ENCODE measurements at regions not wholly inside any gene's neighbourhood (a gene's known extent, or its start where the extent isn't known, plus 50 kb on each side); places are given as distances from the start of the nearest gene placed in this dataset.
A peak's percentile ranks its signal among the peaks of the same experiment; 100 is the strongest.

GRCh38 chr18:10035281-10035991, 121.6 kb downstream of the VAPA start:
- TF ChIP-seq EZH2phosphoT487 (IDR thresholded peaks at IDR 0.05; ENCODE audit: insufficient read depth, low read depth) (no peak), EZH2 (IDR thresholded peaks at IDR 0.05; ENCODE audit: insufficient read depth, poor library complexity, severe bottlenecking) (no peak)

GRCh38 chr18:10036479-10036878, 122.7 kb downstream of the VAPA start:
- Histone ChIP-seq H3K4me3 (no peak overlapping the region), H3K36me3 (ENCODE audit: low read depth) (no peaks in the 10 kb centered on the region), H3K4me1 (ENCODE audit: insufficient read depth) (no peaks in the 10 kb centered on the region), H3K4me2 (ENCODE audit: unreplicated experiment) (no peak overlapping the region), H4K20me1 (ENCODE audit: insufficient read depth) (no peaks in the 10 kb centered on the region), H2AFZ (no peak overlapping the region), H3K79me2 (ENCODE audit: insufficient read depth) (no peaks in the 10 kb centered on the region), H3K9me3 (ENCODE audit: low read depth) (peaks cover under 1% of the 10 kb centered on the region), H3F3A (ENCODE audit: insufficient read depth) (no peaks in the 10 kb centered on the region), H3K9ac (no peak overlapping the region), H3K9me2 (ENCODE audit: insufficient read depth) (no peaks in the 10 kb centered on the region), H3K27me3 (replicated peaks; ENCODE audit: insufficient read depth) (no peaks in the 10 kb centered on the region), H3K27ac (no peak overlapping the region)
- TF ChIP-seq EZH2phosphoT487 (IDR thresholded peaks at IDR 0.05; ENCODE audit: insufficient read depth, low read depth) (no peak), EZH2 (IDR thresholded peaks at IDR 0.05; ENCODE audit: insufficient read depth, poor library complexity, severe bottlenecking) (no peak)
- WGBS, 2 experiments (ENCODE audit: low coverage in 1 of 2, low lambda C conversion rate in 2 of 2, missing lambda C conversion rate in 2 of 2) = 52 to 57% methylated on average over 6 of the region's 6 CpGs
- in situ Hi-C loops (cut with MboI) = loop anchor here (10.0 kb wide), 1 partner anchor 62 kb away; no protein-coding TSS in a partner anchor
- no peak for DNase-seq

More at GRCh38 chr18:10035281-10035991, 121.6 kb downstream of the VAPA start:
- in situ Hi-C loops (cut with MboI) = loop anchor here (10.0 kb wide), 1 partner anchor 61 kb away; no protein-coding TSS in a partner anchor
- Histone ChIP-seq H4K20me1 (ENCODE audit: insufficient read depth) (no peaks in the 10 kb centered on the region), H3K9ac (no peak overlapping the region), H3K36me3 (ENCODE audit: low read depth) (no peaks in the 10 kb centered on the region), H3K27me3 (replicated peaks; ENCODE audit: insufficient read depth) (no peaks in the 10 kb centered on the region), H3F3A (ENCODE audit: insufficient read depth) (no peaks in the 10 kb centered on the region), H3K27ac (no peak overlapping the region), H3K4me1 (ENCODE audit: insufficient read depth) (no peaks in the 10 kb centered on the region), H2AFZ (no peak overlapping the region), H3K9me2 (ENCODE audit: insufficient read depth) (no peaks in the 10 kb centered on the region), H3K79me2 (ENCODE audit: insufficient read depth) (no peaks in the 10 kb centered on the region), H3K4me3 (no peak overlapping the region), H3K4me2 (ENCODE audit: unreplicated experiment) (no peak overlapping the region), H3K9me3 (ENCODE audit: low read depth) (no peaks in the 10 kb centered on the region)
- 71 to 72% methylated on average over 13 of the region's 13 CpGs for WGBS, 2 experiments (ENCODE audit: low coverage in 1 of 2, low lambda C conversion rate in 2 of 2, missing lambda C conversion rate in 2 of 2)
- peak; percentile 38 for DNase-seq

- Histone ChIP-seq H3K36me3 (ENCODE audit: low read depth) (no peaks in the 10 kb centered on the region), H4K20me1 (ENCODE audit: insufficient read depth) (no peaks in the 10 kb centered on the region), H3K79me2 (ENCODE audit: insufficient read depth) (no peaks in the 10 kb centered on the region), H3K27ac (no peak overlapping the region), H3K4me2 (ENCODE audit: unreplicated experiment) (no peak overlapping the region), H3K4me3 (no peak overlapping the region), H3K4me1 (ENCODE audit: insufficient read depth) (no peaks in the 10 kb centered on the region), H3K9me3 (ENCODE audit: low read depth) (peaks cover 5% of the 10 kb centered on the region), H3K9ac (no peak overlapping the region), H3K9me2 (ENCODE audit: insufficient read depth) (no peaks in the 10 kb centered on the region), H2AFZ (no peak overlapping the region), H3F3A (ENCODE audit: insufficient read depth) (no peaks in the 10 kb centered on the region), H3K27me3 (replicated peaks; ENCODE audit: insufficient read depth) (no peaks in the 10 kb centered on the region)
- in situ Hi-C loops (cut with MboI) = loop anchor here (10.0 kb wide), 1 partner anchor 62 kb away; no protein-coding TSS in a partner anchor
- TF ChIP-seq EZH2 (IDR thresholded peaks at IDR 0.05; ENCODE audit: insufficient read depth, poor library complexity, severe bottlenecking) (no peak), EZH2phosphoT487 (IDR thresholded peaks at IDR 0.05; ENCODE audit: insufficient read depth, low read depth) (no peak)
- 91 to 93% methylated on average over 6 of the region's 6 CpGs for WGBS, 2 experiments (ENCODE audit: low coverage in 1 of 2, low lambda C conversion rate in 2 of 2, missing lambda C conversion rate in 2 of 2)
- no peak for DNase-seq
Measured at GRCh38 chr18:10037181-10037580, 123.4 kb downstream of the VAPA start.

- Histone ChIP-seq H3K4me2 (ENCODE audit: unreplicated experiment) (no peak overlapping the region), H3K4me1 (ENCODE audit: insufficient read depth) (no peaks in the 10 kb centered on the region), H3K9me2 (ENCODE audit: insufficient read depth) (no peaks in the 10 kb centered on the region), H3K9me3 (ENCODE audit: low read depth) (peaks cover 5% of the 10 kb centered on the region), H3K4me3 (no peak overlapping the region), H2AFZ (no peak overlapping the region), H4K20me1 (ENCODE audit: insufficient read depth) (no peaks in the 10 kb centered on the region), H3K27me3 (replicated peaks; ENCODE audit: insufficient read depth) (no peaks in the 10 kb centered on the region), H3K79me2 (ENCODE audit: insufficient read depth) (no peaks in the 10 kb centered on the region), H3K9ac (no peak overlapping the region), H3K36me3 (ENCODE audit: low read depth) (no peaks in the 10 kb centered on the region), H3F3A (ENCODE audit: insufficient read depth) (no peaks in the 10 kb centered on the region), H3K27ac (no peak overlapping the region)
- TF ChIP-seq EZH2phosphoT487 (IDR thresholded peaks at IDR 0.05; ENCODE audit: insufficient read depth, low read depth) (no peak), EZH2 (IDR thresholded peaks at IDR 0.05; ENCODE audit: insufficient read depth, poor library complexity, severe bottlenecking) (no peak)
- in situ Hi-C loops (cut with MboI) = loop anchor here (10.0 kb wide), 1 partner anchor 63 kb away; no protein-coding TSS in a partner anchor
- WGBS, 2 experiments (ENCODE audit: low coverage in 1 of 2, low lambda C conversion rate in 2 of 2, missing lambda C conversion rate in 2 of 2) = 96 to 100% methylated on average over 2 of the region's 2 CpGs
- no peak for DNase-seq
Measured at GRCh38 chr18:10038268-10038667, 124.5 kb downstream of the VAPA start.

Data from GM23248 (cell line).